GM18858 (cell line): ENCODE measurements at regions not wholly inside any gene's neighbourhood (a gene's known extent, or its start where the extent isn't known, plus 50 kb on each side); places are given as distances from the start of the nearest gene placed in this dataset.
A peak's percentile ranks its signal among the peaks of the same experiment; 100 is the strongest.
"Not testable (repeated sequence)": the region's sequence is repeated elsewhere in the genome, so short reads cannot be mapped to it uniquely, and the experiment has no call there.

ENCODE experiments used
- ATAC-seq: cut with Tn5 transposase; IDR thresholded peaks from one replicate; pipeline ENCODE4 v1.9.1; 2021; ENCODE audit not compliant: unreplicated experiment

DNA sequence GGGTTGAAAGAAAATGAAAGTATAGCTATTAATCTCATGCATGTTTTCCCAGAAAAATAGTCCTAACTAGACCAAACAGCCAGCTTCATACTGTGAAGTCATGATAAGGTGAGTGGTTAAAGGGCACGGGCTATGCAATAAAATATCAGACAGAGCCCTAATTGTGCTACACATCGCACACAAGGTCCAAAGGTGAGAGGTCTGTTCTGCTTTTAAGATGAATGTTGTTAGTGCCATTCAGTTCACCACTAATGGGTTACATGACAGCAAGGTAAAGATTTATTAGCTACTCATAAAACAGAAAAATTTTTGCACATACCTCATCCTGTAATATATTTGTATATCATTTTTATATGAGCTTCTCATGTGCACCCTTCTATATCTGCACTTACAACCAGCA is 105.0 kb upstream of the STK17B start:
- no peak for ATAC-seq

GRCh38 chr2:196277002-196277401 is 105.6 kb upstream of the STK17B start:
- no peak for ATAC-seq

DNA sequence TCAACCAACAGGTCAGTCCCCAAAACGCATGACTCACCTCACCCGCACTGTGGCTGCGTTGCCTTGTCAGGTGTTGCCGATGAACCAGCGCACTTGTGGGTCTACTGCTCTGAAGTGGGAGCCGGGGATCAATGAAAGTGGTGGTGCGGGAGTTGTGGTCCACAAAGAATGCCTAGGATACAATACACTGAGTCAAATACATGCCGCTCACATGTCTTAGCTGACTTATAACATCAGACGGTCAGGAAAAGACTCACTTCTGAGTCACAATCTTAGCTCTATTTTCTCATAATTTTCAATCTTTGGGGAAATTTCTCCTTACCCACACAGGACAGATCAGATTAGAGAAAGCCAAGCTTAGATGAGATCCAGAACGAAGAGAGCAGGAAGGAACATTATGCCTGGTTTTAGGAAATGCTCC is 107.1 kb upstream of the STK17B start:
- ATAC-seq = no peak

- no peak for ATAC-seq
Measured at GRCh38 chr2:196279541-196279940, 108.2 kb upstream of the STK17B start.

GRCh38 chr2:196284144-196284844 is 112.9 kb upstream of the STK17B start:
- ATAC-seq = no peak

- ATAC-seq = no peak
Measured at GRCh38 chr2:196284866-196285557, 113.6 kb upstream of the STK17B start.

- peak; percentile 32 for ATAC-seq
Measured at GRCh38 chr2:196286821-196287220, 115.4 kb upstream of the STK17B start.

- ATAC-seq = no peak
Measured at GRCh38 chr2:196287523-196287922, 116.1 kb upstream of the STK17B start.

DNA sequence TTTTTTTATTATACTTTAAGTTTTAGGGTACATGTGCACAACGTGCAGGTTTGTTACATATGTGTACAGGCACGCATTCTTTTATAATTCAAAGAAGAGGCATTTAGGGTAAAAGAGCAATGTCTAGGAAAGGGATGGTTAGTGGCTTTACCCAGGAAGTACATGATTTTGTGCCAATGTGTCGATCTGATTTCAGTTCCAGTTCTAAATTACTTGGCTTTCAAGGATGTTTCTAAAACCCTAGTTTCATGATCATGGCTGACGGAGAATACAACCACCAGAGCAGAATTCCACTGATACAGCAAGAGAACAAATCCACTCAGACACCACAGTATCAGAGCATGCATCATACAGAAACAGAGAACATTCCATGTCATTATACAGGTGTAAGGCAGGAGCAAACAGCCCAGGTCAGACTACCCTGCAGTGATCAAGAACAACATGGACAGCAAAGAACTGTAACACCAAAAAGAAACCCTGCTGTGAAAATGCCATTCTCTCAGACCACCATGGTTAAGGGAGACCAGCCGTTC is 116.7 kb upstream of the STK17B start:
- ATAC-seq = no peak

DNA sequence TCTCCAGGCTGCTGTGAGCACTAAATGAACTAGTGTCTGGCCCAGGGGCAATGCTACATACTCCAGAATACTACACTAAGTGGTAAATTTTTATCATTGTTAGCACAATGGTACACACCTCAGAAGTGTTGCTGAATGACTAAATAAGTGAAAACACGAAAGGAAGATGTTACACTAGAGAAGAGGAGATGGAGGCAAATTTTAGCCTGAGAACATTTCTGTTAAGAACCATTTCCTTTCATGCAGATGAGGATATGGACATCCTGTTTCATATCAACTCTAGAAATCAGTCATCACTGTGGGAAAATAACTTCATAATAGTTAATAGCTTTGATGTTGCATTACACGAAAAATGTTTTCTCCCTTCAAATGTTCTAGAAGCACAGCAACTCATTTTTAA is 117.6 kb upstream of the STK17B start:
- ATAC-seq = peak; percentile 45

DNA sequence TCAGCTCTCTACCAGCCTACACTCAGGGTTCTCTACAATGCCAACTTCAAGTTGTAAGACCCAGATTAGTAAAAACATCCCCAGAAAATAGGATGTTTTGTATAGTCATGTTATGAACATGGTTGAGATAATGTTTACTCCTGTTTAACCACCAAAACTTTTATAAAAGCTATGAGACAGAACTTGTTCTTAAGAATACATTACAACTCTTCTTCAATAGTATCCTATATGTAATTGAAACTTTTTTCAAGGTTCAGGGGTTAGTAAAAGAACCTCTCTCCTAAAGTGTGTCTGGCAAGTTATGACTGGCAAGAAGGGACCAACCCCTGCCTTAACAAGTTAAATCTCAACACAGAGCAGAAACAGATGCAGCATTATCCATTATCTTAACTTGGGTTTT is 118.8 kb upstream of the STK17B start:
- ATAC-seq = no peak

GRCh38 chr2:196290569-196290968 is 119.2 kb upstream of the STK17B start:
- no peak for ATAC-seq

- ATAC-seq = no peak
Measured at GRCh38 chr2:196291426-196291825, 120.0 kb upstream of the STK17B start.

GRCh38 chr2:196291873-196292800 is 120.8 kb upstream of the STK17B start:
- ATAC-seq = no peak

DNA sequence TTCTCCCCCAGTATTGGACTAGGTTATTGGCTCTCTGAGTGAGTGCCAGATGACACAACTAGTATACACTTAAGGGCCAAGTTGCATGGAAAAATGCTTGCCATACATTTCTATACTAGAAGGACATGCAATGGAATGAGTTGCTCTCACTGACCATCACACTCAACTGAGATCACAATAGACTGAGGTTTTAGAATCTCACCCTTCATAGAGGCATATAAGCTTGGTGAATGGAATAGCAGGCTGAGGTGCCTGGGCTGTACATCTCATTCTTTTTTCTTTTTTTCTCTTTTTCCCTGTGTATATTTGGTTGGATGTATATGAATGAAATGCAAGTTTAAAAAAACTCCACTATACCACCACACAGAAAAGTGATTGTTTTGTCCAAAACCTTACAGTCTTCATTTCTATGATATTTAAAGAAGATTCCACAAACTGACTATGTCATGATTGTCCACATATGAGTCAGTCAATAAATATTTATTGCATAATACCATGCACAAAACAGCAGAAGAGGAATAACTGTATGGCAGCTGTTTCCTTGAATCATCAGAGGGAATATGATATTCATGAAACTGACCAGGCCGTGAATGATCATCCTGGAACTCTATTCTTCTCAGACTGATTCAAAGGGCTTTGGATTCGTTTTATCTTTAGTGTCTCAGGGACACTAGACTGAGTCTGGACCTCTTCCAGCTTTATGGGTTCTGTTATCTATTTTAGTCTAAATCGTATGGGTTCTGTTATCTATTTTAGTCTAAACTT is 122.6 kb upstream of the STK17B start:
- ATAC-seq = no peak

DNA sequence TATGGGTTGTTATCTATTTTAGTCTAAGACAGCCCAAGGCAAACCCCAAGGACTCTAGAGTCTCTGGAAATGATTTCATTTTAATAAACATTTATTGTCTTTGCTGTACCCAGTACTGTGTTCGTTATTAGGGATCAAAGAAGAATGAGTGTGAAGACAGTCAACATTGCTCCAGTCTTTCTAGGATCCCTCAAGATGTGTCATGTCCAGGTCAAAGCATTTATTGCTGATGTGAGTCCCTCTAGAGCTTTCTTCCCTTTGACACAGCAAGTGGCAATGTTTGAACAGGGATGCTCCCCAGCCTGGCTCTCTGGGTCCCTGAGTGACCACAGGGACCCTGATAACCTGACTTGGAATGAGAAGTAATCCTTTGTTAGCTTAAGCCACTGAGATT is 123.1 kb upstream of the STK17B start:
- no peak for ATAC-seq

DNA sequence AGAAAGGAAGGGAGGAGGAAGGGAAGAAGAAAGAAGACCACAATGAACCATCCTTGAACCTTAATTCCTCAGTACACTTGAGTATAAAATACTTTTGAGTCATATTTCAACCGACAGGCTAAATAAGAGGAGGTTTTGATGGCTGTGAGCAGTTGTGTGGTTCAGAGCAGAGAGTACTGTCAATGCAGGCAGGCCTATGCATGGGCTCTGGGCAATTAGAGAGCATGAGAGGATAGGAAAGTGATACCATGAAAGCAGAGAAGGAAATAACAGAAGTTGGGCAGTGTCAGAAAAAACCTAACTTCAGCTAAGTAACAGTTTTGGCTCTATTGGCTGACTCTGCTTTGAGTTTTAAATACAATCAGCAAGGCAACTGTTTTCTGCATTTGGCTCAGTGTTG is 123.6 kb upstream of the STK17B start:
- no peak for ATAC-seq

DNA sequence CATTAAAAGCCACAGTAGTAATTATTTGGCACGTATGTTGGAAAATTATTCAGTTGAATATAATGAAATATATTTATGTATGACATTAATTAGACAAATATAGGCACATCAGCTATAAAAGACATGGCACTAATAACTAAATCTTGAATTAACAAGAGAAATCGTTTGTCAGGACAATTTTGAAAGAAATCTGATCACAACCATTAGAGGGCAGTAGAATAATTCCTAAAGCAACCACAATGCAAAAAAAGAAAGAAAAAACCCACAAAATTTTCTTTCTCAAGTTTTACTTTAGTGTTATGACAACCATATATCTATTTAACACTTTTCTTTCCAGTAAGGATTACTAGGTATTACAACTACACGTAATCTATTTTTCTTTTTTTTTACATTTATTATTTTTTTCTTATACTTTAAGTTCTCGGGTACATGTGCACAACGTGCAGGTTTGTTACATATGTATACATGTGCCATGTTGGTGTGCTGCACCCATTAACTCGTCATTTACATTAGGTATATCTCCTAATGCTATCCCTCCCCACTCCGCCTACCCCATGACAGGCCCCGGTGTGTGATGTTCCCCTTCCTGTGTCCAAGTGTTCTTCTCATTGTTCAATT is 126.8 kb upstream of the STK17B start:
- ATAC-seq = not testable (repeated sequence)

DNA sequence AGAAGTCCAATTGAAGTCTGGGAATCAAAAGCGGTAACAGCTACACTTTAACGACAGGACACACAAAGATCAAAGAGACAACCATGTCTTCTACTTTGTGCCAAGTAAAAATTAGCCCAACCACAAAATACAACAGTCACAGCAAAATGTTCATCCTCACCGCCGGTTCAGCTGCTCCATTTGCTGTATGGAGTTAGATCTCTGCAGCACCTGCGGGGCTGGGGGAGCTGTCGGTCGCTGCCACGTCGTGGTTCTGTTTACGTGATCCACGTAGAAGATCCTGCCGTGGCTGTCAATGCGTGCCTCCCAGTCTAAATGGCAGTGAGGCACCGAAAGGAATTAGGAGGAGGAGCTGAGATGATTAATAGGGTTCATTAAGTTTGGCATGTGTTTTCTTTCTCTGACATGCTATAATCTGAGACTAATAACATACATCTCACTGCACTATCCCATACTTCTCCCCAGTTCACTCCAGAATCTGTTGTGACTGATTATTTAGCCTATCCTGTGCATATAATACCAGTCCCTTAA is 136.5 kb upstream of the STK17B start:
- ATAC-seq = no peak

GRCh38 chr2:196309691-196310090 is 138.3 kb upstream of the STK17B start:
- ATAC-seq = no peak
